K562 (cell line): ENCODE measurements at regions not wholly inside any gene's neighbourhood (a gene's known extent, or its start where the extent isn't known, plus 50 kb on each side); places are given as distances from the start of the nearest gene placed in this dataset.

Experiments
- CEBPB ChIP-seq: fragments of 450-650 bp; IDR thresholded peaks from 2 replicates; pipeline ENCODE4 v1.6.1; 2016; ENCODE audit warnings: missing genetic modification characterization, missing compliant biosample characterization
- EP300 ChIP-seq: IDR thresholded peaks from 2 replicates; pipeline ENCODE4 v1.6.1; 2012; ENCODE audit warnings: low read length, improper control_type of control experiment
- KLF16 ChIP-seq: IDR thresholded peaks from 2 replicates; pipeline ENCODE4 v1.6.1; 2016; ENCODE audit warnings: antibody characterized with exemption
- POLR2AphosphoS5 ChIP-seq: IDR thresholded peaks from 2 replicates; pipeline ENCODE4 v1.6.1; 2011; ENCODE audit warnings: mild to moderate bottlenecking, low read depth, low read length, moderate library complexity; ENCODE audit not compliant: control insufficient read depth, insufficient read depth
- SPI1 ChIP-seq: IDR thresholded peaks from 2 replicates; pipeline ENCODE4 v1.6.1; 2011; ENCODE audit warnings: low read depth, low read length, control low read depth, borderline replicate concordance
- TF ChIP-seq, protein P1 (sequence below), 3 experiments: IDR thresholded peaks in 2 of 3; conservative IDR thresholded peaks in 1 of 3; 2 replicates each; pipeline ENCODE4 v1.5.1; 2011 to 2012; ENCODE audit warnings: low read length in 3 of 3, mild to moderate bottlenecking in 3 of 3, control low read depth in 2 of 3, improper control_type of control experiment in 1 of 3, inconsistent platforms in 1 of 3, low read depth in 1 of 3, mixed read lengths in 1 of 3, moderate library complexity in 1 of 3; ENCODE audit not compliant: insufficient read depth in 2 of 3
- TF ChIP-seq, protein P2 (sequence below): fragments of 450-650 bp; IDR thresholded peaks from 2 replicates; pipeline ENCODE4 v1.6.1; 2016
- TF ChIP-seq, protein P3 (sequence below): sonication (generic); formaldehyde crosslinking; IDR thresholded peaks from 2 replicates; pipeline ENCODE4 v1.8.1; 2022; ENCODE audit warnings: missing genetic modification reagents

DNA sequence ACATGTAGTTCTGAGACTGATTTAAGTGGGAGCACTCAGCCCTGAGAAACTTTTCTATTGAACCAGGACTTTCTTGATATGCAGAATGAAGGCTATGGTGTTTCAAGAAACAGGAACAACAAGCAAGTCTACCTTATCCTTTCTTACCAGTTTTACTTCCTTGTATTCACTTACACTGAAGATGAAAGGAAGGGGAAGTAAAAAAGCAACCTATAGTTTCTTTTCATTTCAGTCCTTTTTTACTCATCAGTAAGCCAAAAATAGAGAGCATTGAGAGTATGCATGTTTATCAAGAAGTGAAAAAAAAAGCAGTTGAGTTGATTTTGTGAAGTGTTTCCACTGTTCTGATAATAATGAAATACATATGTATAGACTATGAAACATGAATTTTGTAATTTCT lies 1010.3 kb downstream of the AMY1C start:
- TF ChIP-seq KLF16 (no peak), CEBPB (tag) (no peak), EP300 (no peak), SPI1 (no peak), POLR2AphosphoS5 (no peak)
- TF ChIP-seq, protein P1, sequence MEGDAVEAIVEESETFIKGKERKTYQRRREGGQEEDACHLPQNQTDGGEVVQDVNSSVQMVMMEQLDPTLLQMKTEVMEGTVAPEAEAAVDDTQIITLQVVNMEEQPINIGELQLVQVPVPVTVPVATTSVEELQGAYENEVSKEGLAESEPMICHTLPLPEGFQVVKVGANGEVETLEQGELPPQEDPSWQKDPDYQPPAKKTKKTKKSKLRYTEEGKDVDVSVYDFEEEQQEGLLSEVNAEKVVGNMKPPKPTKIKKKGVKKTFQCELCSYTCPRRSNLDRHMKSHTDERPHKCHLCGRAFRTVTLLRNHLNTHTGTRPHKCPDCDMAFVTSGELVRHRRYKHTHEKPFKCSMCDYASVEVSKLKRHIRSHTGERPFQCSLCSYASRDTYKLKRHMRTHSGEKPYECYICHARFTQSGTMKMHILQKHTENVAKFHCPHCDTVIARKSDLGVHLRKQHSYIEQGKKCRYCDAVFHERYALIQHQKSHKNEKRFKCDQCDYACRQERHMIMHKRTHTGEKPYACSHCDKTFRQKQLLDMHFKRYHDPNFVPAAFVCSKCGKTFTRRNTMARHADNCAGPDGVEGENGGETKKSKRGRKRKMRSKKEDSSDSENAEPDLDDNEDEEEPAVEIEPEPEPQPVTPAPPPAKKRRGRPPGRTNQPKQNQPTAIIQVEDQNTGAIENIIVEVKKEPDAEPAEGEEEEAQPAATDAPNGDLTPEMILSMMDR (IDR thresholded peaks at IDR 0.05 in 2 of 3, conservative IDR thresholded peaks at IDR 0.05 in 1 of 3; ENCODE audit: insufficient read depth in 2 of 3, low read depth in 1 of 3, low read length in 3 of 3): no peak
- TF ChIP-seq, protein P2, sequence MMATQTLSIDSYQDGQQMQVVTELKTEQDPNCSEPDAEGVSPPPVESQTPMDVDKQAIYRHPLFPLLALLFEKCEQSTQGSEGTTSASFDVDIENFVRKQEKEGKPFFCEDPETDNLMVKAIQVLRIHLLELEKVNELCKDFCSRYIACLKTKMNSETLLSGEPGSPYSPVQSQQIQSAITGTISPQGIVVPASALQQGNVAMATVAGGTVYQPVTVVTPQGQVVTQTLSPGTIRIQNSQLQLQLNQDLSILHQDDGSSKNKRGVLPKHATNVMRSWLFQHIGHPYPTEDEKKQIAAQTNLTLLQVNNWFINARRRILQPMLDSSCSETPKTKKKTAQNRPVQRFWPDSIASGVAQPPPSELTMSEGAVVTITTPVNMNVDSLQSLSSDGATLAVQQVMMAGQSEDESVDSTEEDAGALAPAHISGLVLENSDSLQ: no peak
- TF ChIP-seq, protein P3, sequence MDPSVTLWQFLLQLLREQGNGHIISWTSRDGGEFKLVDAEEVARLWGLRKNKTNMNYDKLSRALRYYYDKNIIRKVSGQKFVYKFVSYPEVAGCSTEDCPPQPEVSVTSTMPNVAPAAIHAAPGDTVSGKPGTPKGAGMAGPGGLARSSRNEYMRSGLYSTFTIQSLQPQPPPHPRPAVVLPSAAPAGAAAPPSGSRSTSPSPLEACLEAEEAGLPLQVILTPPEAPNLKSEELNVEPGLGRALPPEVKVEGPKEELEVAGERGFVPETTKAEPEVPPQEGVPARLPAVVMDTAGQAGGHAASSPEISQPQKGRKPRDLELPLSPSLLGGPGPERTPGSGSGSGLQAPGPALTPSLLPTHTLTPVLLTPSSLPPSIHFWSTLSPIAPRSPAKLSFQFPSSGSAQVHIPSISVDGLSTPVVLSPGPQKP (CRISPR knock-in tag): no peak
